SKM-1 treated with dmso at 0.1 percent for 144 hours (cell line): ENCODE measurements at regions not wholly inside any gene's neighbourhood (a gene's known extent, or its start where the extent isn't known, plus 50 kb on each side); places are given as distances from the start of the nearest gene placed in this dataset.

ENCODE experiments used
- DNase-seq: peaks from one replicate; lab custom pipeline; 2025; ENCODE audit not compliant: unreplicated experiment; lab: John Stamatoyannopoulos, UW

GRCh38 chr2:82641598-82642180 lies 1817.4 kb downstream of the SUCLG1 start:
- DNase-seq: no peak

- DNase-seq: no peak
Measured at GRCh38 chr2:82636402-82637020, 1822.6 kb downstream of the SUCLG1 start.

GRCh38 chr2:82599021-82599420 lies 1860.1 kb downstream of the SUCLG1 start:
- DNase-seq: no peak

GRCh38 chr2:82596581-82596980 lies 1862.5 kb downstream of the SUCLG1 start:
- DNase-seq: no peak

GRCh38 chr2:82591718-82592117 lies 1867.4 kb downstream of the SUCLG1 start:
- DNase-seq: no peak

GRCh38 chr2:82576656-82577055 lies 1882.4 kb downstream of the SUCLG1 start:
- no peak for DNase-seq

GRCh38 chr2:82539280-82539621 lies 1919.8 kb downstream of the SUCLG1 start:
- no peak for DNase-seq

- DNase-seq: no peak
Measured at GRCh38 chr2:82538590-82539279, 1920.3 kb downstream of the SUCLG1 start.

GRCh38 chr2:82528288-82528687 lies 1930.8 kb downstream of the SUCLG1 start:
- DNase-seq: no peak

- DNase-seq: peak; percentile 19
Measured at GRCh38 chr2:82527124-82527523, 1932.0 kb downstream of the SUCLG1 start.

GRCh38 chr2:82526277-82526676 lies 1932.8 kb downstream of the SUCLG1 start:
- no peak for DNase-seq

- no peak for DNase-seq
Measured at GRCh38 chr2:82525744-82526143, 1933.3 kb downstream of the SUCLG1 start.

- DNase-seq: no peak
Measured at GRCh38 chr2:82524826-82525225, 1934.3 kb downstream of the SUCLG1 start.

GRCh38 chr2:82511894-82512293 lies 1947.2 kb downstream of the SUCLG1 start:
- DNase-seq: no peak

GRCh38 chr2:82508702-82509101 lies 1950.4 kb downstream of the SUCLG1 start:
- no peak for DNase-seq

- no peak for DNase-seq
Measured at GRCh38 chr2:82507657-82508056, 1951.4 kb downstream of the SUCLG1 start.

- DNase-seq: no peak
Measured at GRCh38 chr2:82501217-82501616, 1957.9 kb downstream of the SUCLG1 start.

GRCh38 chr2:82498777-82499443 lies 1960.2 kb downstream of the SUCLG1 start:
- no peak for DNase-seq

- no peak for DNase-seq
Measured at GRCh38 chr2:82494739-82495138, 1964.3 kb downstream of the SUCLG1 start.

GRCh38 chr2:82491591-82491990 lies 1967.5 kb downstream of the SUCLG1 start:
- no peak for DNase-seq

- DNase-seq: no peak
Measured at GRCh38 chr2:82487354-82487753, 1971.7 kb downstream of the SUCLG1 start.

- DNase-seq: no peak
Measured at GRCh38 chr2:82485701-82486100, 1973.4 kb downstream of the SUCLG1 start.
